ENCODE measurements at regions not wholly inside any gene's neighbourhood (a gene's known extent, or its start where the extent isn't known, plus 50 kb on each side); places are given as distances from the start of the nearest gene placed in this dataset.

DNA sequence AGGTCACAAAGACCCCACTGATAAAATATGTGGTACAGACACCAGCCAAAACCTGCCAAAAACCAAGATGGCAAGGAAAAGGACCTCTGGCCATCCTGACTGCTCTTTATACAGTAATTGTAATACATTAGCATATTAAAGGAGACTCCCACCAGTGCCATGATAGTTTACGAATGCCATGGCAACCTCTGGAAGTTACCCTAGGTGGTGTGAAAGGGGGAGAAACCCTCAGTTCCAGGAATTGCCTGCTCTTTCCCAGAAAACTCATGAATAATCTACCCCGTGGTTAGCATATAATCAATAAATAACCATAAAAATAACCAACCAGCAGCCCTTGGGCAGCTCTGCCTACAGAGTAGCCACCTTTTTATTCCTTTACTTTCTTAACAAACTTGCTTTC, 129.8 kb upstream of the EPB41L3 start:
- Mint-ChIP-seq H3K27me3 (ENCODE audit: unreplicated experiment) (no peaks in the 10 kb centered on the region), H3K27ac (ENCODE audit: unreplicated experiment) (no peak overlapping the region), H3K4me3 (ENCODE audit: unreplicated experiment) (no peak overlapping the region), H3K4me1 (ENCODE audit: low read depth, unreplicated experiment) (no peaks in the 10 kb centered on the region), H3K9me3 (ENCODE audit: unreplicated experiment) (no peaks in the 10 kb centered on the region), H3K36me3 (ENCODE audit: unreplicated experiment) (no peaks in the 10 kb centered on the region)
- no peak for DNase-seq
- no peak for TF ChIP-seq CTCF (IDR thresholded peaks at IDR 0.05; ENCODE audit: partially characterized antibody, unreplicated experiment)

DNA sequence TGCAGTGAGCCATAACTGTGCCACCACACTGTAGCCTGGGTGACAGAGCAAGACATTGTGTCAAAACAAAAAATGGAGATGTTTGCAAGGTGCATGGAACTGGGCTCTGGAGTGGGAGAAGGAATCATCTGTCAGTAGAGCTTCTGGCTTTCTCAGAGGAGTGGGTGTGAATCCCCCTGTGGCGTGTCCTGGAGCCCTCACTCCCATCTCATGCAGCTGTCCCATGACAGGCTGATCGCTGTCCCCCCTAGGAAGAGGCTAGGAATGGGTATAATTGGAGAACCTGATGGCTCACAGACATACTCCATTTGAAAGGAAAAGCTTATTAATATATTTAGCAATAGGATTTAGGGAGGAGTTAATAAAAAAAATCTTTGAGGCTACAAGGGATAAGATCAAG, 125.8 kb upstream of the EPB41L3 start:
- no peak for TF ChIP-seq CTCF (IDR thresholded peaks at IDR 0.05; ENCODE audit: partially characterized antibody, unreplicated experiment)
- Mint-ChIP-seq H3K27ac (ENCODE audit: unreplicated experiment) (no peak overlapping the region), H3K36me3 (ENCODE audit: unreplicated experiment) (no peaks in the 10 kb centered on the region), H3K4me3 (ENCODE audit: unreplicated experiment) (no peak overlapping the region), H3K4me1 (ENCODE audit: low read depth, unreplicated experiment) (no peaks in the 10 kb centered on the region), H3K9me3 (ENCODE audit: unreplicated experiment) (no peaks in the 10 kb centered on the region), H3K27me3 (ENCODE audit: unreplicated experiment) (no peaks in the 10 kb centered on the region)
- DNase-seq = no peak

- Mint-ChIP-seq H3K27me3 (ENCODE audit: unreplicated experiment) (no peaks in the 10 kb centered on the region), H3K9me3 (ENCODE audit: unreplicated experiment) (peaks cover 2% of the 10 kb centered on the region), H3K27ac (ENCODE audit: unreplicated experiment) (no peak overlapping the region), H3K4me3 (ENCODE audit: unreplicated experiment) (no peak overlapping the region), H3K4me1 (ENCODE audit: low read depth, unreplicated experiment) (no peaks in the 10 kb centered on the region), H3K36me3 (ENCODE audit: unreplicated experiment) (no peaks in the 10 kb centered on the region)
- no peak for DNase-seq
- no peak for TF ChIP-seq CTCF (IDR thresholded peaks at IDR 0.05; ENCODE audit: partially characterized antibody, unreplicated experiment)
These were observed 124.4 kb upstream of the EPB41L3 start for GRCh38 chr18:5668087-5668715.

GRCh38 chr18:5667356-5667755, 123.6 kb upstream of the EPB41L3 start:
- DNase-seq = no peak
- Mint-ChIP-seq H3K4me3 (ENCODE audit: unreplicated experiment) (no peak overlapping the region), H3K9me3 (ENCODE audit: unreplicated experiment) (peaks cover 2% of the 10 kb centered on the region), H3K36me3 (ENCODE audit: unreplicated experiment) (no peaks in the 10 kb centered on the region), H3K27me3 (ENCODE audit: unreplicated experiment) (no peaks in the 10 kb centered on the region), H3K27ac (ENCODE audit: unreplicated experiment) (no peak overlapping the region), H3K4me1 (ENCODE audit: low read depth, unreplicated experiment) (no peaks in the 10 kb centered on the region)
- TF ChIP-seq CTCF (IDR thresholded peaks at IDR 0.05; ENCODE audit: partially characterized antibody, unreplicated experiment) = no peak

DNA sequence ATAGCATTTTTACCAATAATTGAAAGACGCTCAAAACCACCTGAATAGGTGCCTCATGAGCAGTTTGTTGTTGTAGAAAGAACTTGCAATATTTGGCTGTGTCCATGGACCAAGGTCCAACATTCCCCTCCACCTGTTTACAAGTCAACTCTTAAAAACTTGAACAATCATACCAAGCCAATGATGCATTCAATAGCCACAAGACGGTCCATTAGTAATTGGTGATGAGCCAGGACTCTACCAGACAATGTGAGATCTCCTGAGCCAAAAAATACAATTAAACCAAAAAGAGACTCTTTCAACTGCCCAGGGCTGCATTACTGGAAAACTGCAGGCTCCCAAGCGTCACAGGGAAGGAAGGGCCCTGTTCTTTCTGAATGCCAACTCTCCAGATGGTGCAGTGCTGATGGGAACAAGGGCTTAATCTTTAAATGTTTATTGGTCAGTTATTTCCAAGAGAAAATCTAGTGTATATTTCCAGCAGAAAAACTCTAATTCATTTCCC, 118.8 kb upstream of the EPB41L3 start:
- Mint-ChIP-seq H3K4me3 (ENCODE audit: unreplicated experiment) (no peak overlapping the region), H3K27me3 (ENCODE audit: unreplicated experiment) (no peaks in the 10 kb centered on the region), H3K36me3 (ENCODE audit: unreplicated experiment) (no peaks in the 10 kb centered on the region), H3K4me1 (ENCODE audit: low read depth, unreplicated experiment) (no peaks in the 10 kb centered on the region), H3K9me3 (ENCODE audit: unreplicated experiment) (peaks cover 2% of the 10 kb centered on the region), H3K27ac (ENCODE audit: unreplicated experiment) (no peak overlapping the region)
- DNase-seq = no peak
- no peak for TF ChIP-seq CTCF (IDR thresholded peaks at IDR 0.05; ENCODE audit: partially characterized antibody, unreplicated experiment)
